ENCODE measurements at regions not wholly inside any gene's neighbourhood (a gene's known extent, or its start where the extent isn't known, plus 50 kb on each side); places are given as distances from the start of the nearest gene placed in this dataset.

GRCh38 chr13:95502216-95502615 is 50.3 kb upstream of the CLDN10 start:
- Histone ChIP-seq H3K4me1 (ENCODE audit: low read depth) (peaks cover 10% of the 10 kb centered on the region), H3K4me3 (no peak overlapping the region), H3K27ac (no peak overlapping the region), H3K27me3 (no peaks in the 10 kb centered on the region), H3K9me3 (ENCODE audit: low read depth) (no peaks in the 10 kb centered on the region), H3K36me3 (no peaks in the 10 kb centered on the region)
- no peak for TF ChIP-seq CTCF (IDR thresholded peaks at IDR 0.05; ENCODE audit: low read depth, low read length)
- no peak for DNase-seq (ENCODE audit: low read depth in 1 of 2, low spot score in 1 of 2)

All from cardiac muscle cell (in vitro differentiated cells and primary cell).